PC-3 (cell line): ENCODE measurements at regions not wholly inside any gene's neighbourhood (a gene's known extent, or its start where the extent isn't known, plus 50 kb on each side); places are given as distances from the start of the nearest gene placed in this dataset.

ENCODE experiments used
- ATAC-seq: fragments of 200-7000 bp; cut with Tn5 transposase; 2 replicates; pipeline ENCODE4 v1.9.1; 2020; ENCODE audit warnings: mild to moderate bottlenecking, moderate library complexity
- BruUV-seq: library from RNA; stranded (reverse); fragments of 400-500 nt; replicated peaks from 2 replicates; lab custom pipeline; 2021; lab: Mats Ljungman, UMichigan
- CTCF ChIA-PET: fragments of 300-600 bp; sonication (Branson Sonifier 250); formaldehyde crosslinking; loops from one replicate; lab custom pipeline; 2022; ENCODE audit warnings: antibody characterized with exemption; lab: Charles Lee
- POLR2A ChIA-PET: fragments of 300-600 bp; sonication (Branson Sonifier 250); formaldehyde crosslinking; loops from one replicate; lab custom pipeline; 2022; ENCODE audit warnings: antibody characterized with exemption; ENCODE audit not compliant: unreplicated experiment; lab: Charles Lee
- DNase-seq: peaks from one replicate; pipeline ENCODE4 v3.0.0-alpha.2; 2015
- H2AFZ ChIP-seq: fragments of 300-600 bp; sonication (generic); 2 replicates; pipeline ENCODE4 v1.6.0; 2016; ENCODE audit warnings: antibody characterized with exemption, low read length
- H3F3A ChIP-seq: fragments of 300-600 bp; sonication (generic); one replicate; pipeline ENCODE4 v1.6.0; 2017; ENCODE audit warnings: antibody characterized with exemption, low read length, control low read depth, mild to moderate bottlenecking; ENCODE audit not compliant: unreplicated experiment
- H3K27ac ChIP-seq: fragments of 300-600 bp; sonication (generic); 2 replicates; pipeline ENCODE4 v1.5.1; 2016; ENCODE audit warnings: mild to moderate bottlenecking, low read length
- H3K27me3 ChIP-seq: fragments of 300-600 bp; sonication (generic); 2 replicates; pipeline ENCODE4 v1.6.1; 2016; ENCODE audit warnings: low read length, mixed read lengths
- H3K36me3 ChIP-seq: fragments of 300-600 bp; sonication (generic); 2 replicates; pipeline ENCODE4 v1.6.1; 2016; ENCODE audit warnings: low read depth, mixed run types, low read length, mixed read lengths
- H3K4me1 ChIP-seq: fragments of 300-600 bp; sonication (generic); 2 replicates; pipeline ENCODE4 v1.5.1; 2016; ENCODE audit warnings: low read length; ENCODE audit not compliant: insufficient read depth
- H3K4me2 ChIP-seq: fragments of 300-600 bp; sonication (generic); 2 replicates; pipeline ENCODE4 v1.6.0; 2016; ENCODE audit warnings: low read length
- H3K4me3 ChIP-seq: fragments of 300-600 bp; sonication (generic); 2 replicates; pipeline ENCODE4 v1.5.1; 2016; ENCODE audit warnings: mild to moderate bottlenecking, low read length, mixed read lengths
- H3K79me2 ChIP-seq: fragments of 300-600 bp; sonication (generic); 2 replicates; pipeline ENCODE4 v1.6.1; 2017; ENCODE audit warnings: low read length, mixed read lengths
- H3K9ac ChIP-seq: fragments of 300-600 bp; sonication (generic); 2 replicates; pipeline ENCODE4 v1.6.0; 2016; ENCODE audit warnings: mild to moderate bottlenecking, low read length
- H3K9me2 ChIP-seq: fragments of 300-600 bp; sonication (generic); replicated peaks from 2 replicates; pipeline ENCODE4 v1.6.1; 2016; ENCODE audit warnings: mixed run types, low read length, mixed read lengths
- H3K9me3 ChIP-seq: fragments of 300-600 bp; sonication (generic); 2 replicates; pipeline ENCODE4 v1.6.1; 2016; ENCODE audit warnings: low read length, mixed read lengths
- H4K20me1 ChIP-seq: fragments of 300-600 bp; sonication (generic); 2 replicates; pipeline ENCODE4 v1.6.1; 2016; ENCODE audit warnings: low read length, mixed read lengths
- EZH2 ChIP-seq: fragments of 300-600 bp; sonication (generic); IDR thresholded peaks from one replicate; pipeline ENCODE4 v1.6.1; 2017; ENCODE audit warnings: antibody characterized with exemption, mild to moderate bottlenecking, low read length; ENCODE audit not compliant: unreplicated experiment
- EZH2phosphoT487 ChIP-seq: fragments of 300-600 bp; sonication (generic); IDR thresholded peaks from 2 replicates; pipeline ENCODE4 v1.6.1; 2018; ENCODE audit warnings: mild to moderate bottlenecking, antibody characterized with exemption, low read length, borderline replicate concordance
- intact Hi-C: fragments of 100-400 bp; cut with micrococcal nuclease; formaldehyde crosslinking; loops from 2 replicates; pipeline ENCODE4 v1.9.0; 2023
- TF ChIP-seq, protein P1 (sequence below): fragments of 300-600 bp; sonication (generic); conservative IDR thresholded peaks from 2 replicates; pipeline ENCODE4 v1.5.1; 2017; ENCODE audit warnings: antibody characterized with exemption, low read depth, mild to moderate bottlenecking, low read length

- intact Hi-C loops: no loop called here
- no peaks in the 10 kb centered on the region for H3K36me3 ChIP-seq
- BruUV-seq: no TSS peak
- H2AFZ ChIP-seq: no peak overlapping the region
- H3K9me2 ChIP-seq: no peaks in the 10 kb centered on the region
- H3K9ac ChIP-seq: no peak overlapping the region
- no peaks in the 10 kb centered on the region for H3K27me3 ChIP-seq
- peaks cover 12% of the 10 kb centered on the region for H3K4me1 ChIP-seq
- POLR2A ChIA-PET: interaction anchor here (0.7 kb wide), 1 partner anchor 320 kb away, joined by 6 read pairs; no protein-coding TSS in a partner anchor
- no peaks in the 10 kb centered on the region for H4K20me1 ChIP-seq
- H3K4me3 ChIP-seq: no peak overlapping the region
- no peaks in the 10 kb centered on the region for H3K79me2 ChIP-seq
- TF ChIP-seq, protein P1, sequence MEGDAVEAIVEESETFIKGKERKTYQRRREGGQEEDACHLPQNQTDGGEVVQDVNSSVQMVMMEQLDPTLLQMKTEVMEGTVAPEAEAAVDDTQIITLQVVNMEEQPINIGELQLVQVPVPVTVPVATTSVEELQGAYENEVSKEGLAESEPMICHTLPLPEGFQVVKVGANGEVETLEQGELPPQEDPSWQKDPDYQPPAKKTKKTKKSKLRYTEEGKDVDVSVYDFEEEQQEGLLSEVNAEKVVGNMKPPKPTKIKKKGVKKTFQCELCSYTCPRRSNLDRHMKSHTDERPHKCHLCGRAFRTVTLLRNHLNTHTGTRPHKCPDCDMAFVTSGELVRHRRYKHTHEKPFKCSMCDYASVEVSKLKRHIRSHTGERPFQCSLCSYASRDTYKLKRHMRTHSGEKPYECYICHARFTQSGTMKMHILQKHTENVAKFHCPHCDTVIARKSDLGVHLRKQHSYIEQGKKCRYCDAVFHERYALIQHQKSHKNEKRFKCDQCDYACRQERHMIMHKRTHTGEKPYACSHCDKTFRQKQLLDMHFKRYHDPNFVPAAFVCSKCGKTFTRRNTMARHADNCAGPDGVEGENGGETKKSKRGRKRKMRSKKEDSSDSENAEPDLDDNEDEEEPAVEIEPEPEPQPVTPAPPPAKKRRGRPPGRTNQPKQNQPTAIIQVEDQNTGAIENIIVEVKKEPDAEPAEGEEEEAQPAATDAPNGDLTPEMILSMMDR: no peak
- TF ChIP-seq EZH2 (no peak), EZH2phosphoT487 (no peak)
- DNase-seq (no peak), ATAC-seq (no peak)
- no peaks in the 10 kb centered on the region for H3K9me3 ChIP-seq
- H3K4me2 ChIP-seq: no peak overlapping the region
- H3K27ac ChIP-seq: no peak overlapping the region
- CTCF ChIA-PET: interaction anchor here (0.5 kb wide), 1 partner anchor 247 kb away, joined by 3 read pairs; no protein-coding TSS in a partner anchor
- H3F3A ChIP-seq: no peaks in the 10 kb centered on the region
Measured at GRCh38 chr5:107263387-107264018, 407.2 kb downstream of the EFNA5 start.

GRCh38 chr5:107257885-107258520 lies 412.7 kb downstream of the EFNA5 start:
- Histone ChIP-seq H3K4me1 (peaks cover 15% of the 10 kb centered on the region), H3K4me2 (peak overlapping the region; percentile 61), H2AFZ (no peak overlapping the region), H3K27ac (peak overlapping the region; percentile 91), H3K36me3 (no peaks in the 10 kb centered on the region), H3K27me3 (no peaks in the 10 kb centered on the region), H3F3A (no peaks in the 10 kb centered on the region), H4K20me1 (no peaks in the 10 kb centered on the region), H3K79me2 (no peaks in the 10 kb centered on the region), H3K9ac (peak overlapping the region; percentile 64), H3K4me3 (peak overlapping the region; percentile 30; the same call in 1 of the 2 replicates), H3K9me3 (no peaks in the 10 kb centered on the region), H3K9me2 (no peaks in the 10 kb centered on the region)
- DNase-seq (peak; percentile 83), ATAC-seq (peak; percentile 96)
- intact Hi-C loops: loop anchor here (5.0 kb wide), 1 partner anchor 414 kb away; the partner anchor contains the start of gene EFNA5
- POLR2A ChIA-PET: no interaction called here
- CTCF ChIA-PET: interaction anchor here (0.5 kb wide), 1 partner anchor 114 kb away, joined by 3 read pairs; no protein-coding TSS in a partner anchor
- no TSS peak for BruUV-seq
- no peak for TF ChIP-seq EZH2phosphoT487
- TF ChIP-seq EZH2: no peak
- TF ChIP-seq, protein P1: peak; percentile 25; the same call in 1 of the 2 replicates

DNA sequence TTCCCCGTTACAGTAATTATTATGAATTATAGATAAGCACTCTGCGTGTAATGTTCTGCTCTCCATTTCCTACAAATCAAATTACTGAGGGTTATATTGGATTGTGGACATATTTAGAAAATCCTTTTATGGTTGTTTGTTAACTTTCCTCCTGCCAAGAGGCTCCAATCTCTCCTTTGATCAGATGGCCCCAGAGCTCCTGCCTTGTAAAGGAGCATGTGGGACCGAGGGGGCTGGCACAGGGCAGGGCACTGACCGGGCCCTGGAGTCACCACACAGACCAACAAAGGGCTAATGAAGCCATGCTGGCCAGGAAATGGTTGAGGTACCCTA lies 415.9 kb downstream of the EFNA5 start:
- ChIA-PET POLR2A (no interaction called here), CTCF (no interaction called here)
- H3K4me2 ChIP-seq: no peak overlapping the region
- intact Hi-C loops: loop anchor here (5.0 kb wide), 1 partner anchor 417 kb away; the partner anchor contains the start of gene EFNA5
- DNase-seq (no peak), ATAC-seq (no peak)
- no peak overlapping the region for H2AFZ ChIP-seq
- H3K9me3 ChIP-seq: no peaks in the 10 kb centered on the region
- no peaks in the 10 kb centered on the region for H3K79me2 ChIP-seq
- peaks cover 15% of the 10 kb centered on the region for H3K4me1 ChIP-seq
- no TSS peak for BruUV-seq
- H3K9me2 ChIP-seq: no peaks in the 10 kb centered on the region
- TF ChIP-seq EZH2 (no peak), EZH2phosphoT487 (no peak)
- no peaks in the 10 kb centered on the region for H3K36me3 ChIP-seq
- no peaks in the 10 kb centered on the region for H3K27me3 ChIP-seq
- no peak overlapping the region for H3K9ac ChIP-seq
- no peak overlapping the region for H3K4me3 ChIP-seq
- H4K20me1 ChIP-seq: no peaks in the 10 kb centered on the region
- H3F3A ChIP-seq: no peaks in the 10 kb centered on the region
- no peak overlapping the region for H3K27ac ChIP-seq
